ENCODE measurements at regions not wholly inside any gene's neighbourhood (a gene's known extent, or its start where the extent isn't known, plus 50 kb on each side); places are given as distances from the start of the nearest gene placed in this dataset.

DNA sequence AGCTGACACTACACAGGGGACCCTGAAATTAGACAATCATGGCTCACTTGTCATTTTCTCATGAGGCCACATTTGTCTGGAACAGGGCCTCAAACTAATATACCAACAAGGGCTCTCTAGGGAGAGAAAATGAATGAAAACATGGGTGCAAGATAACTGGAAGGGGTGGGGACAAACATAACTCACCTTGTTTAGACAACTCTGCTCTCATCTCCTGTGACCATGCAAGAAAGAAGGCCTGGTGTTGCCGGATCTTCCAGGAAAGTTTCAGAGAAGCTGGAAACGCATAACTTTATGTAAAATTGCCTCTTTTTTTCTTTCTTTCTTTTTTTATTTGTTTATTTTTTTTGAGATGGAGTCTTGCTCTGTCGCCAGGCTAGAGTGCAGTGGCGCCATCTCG, 80.4 kb upstream of the SPRED2 start:
- H3K9me3 ChIP-seq (ENCODE audit: low read depth, low read length, poor library complexity, severe bottlenecking), result no peaks in the 10 kb centered on the region
- no peaks in the 10 kb centered on the region for H3K36me3 ChIP-seq (ENCODE audit: insufficient read depth, low read length, poor library complexity, severe bottlenecking)
- no peak overlapping the region for H3K27ac ChIP-seq (ENCODE audit: low read depth, low read length, poor library complexity, severe bottlenecking)
- TF ChIP-seq, protein P1, sequence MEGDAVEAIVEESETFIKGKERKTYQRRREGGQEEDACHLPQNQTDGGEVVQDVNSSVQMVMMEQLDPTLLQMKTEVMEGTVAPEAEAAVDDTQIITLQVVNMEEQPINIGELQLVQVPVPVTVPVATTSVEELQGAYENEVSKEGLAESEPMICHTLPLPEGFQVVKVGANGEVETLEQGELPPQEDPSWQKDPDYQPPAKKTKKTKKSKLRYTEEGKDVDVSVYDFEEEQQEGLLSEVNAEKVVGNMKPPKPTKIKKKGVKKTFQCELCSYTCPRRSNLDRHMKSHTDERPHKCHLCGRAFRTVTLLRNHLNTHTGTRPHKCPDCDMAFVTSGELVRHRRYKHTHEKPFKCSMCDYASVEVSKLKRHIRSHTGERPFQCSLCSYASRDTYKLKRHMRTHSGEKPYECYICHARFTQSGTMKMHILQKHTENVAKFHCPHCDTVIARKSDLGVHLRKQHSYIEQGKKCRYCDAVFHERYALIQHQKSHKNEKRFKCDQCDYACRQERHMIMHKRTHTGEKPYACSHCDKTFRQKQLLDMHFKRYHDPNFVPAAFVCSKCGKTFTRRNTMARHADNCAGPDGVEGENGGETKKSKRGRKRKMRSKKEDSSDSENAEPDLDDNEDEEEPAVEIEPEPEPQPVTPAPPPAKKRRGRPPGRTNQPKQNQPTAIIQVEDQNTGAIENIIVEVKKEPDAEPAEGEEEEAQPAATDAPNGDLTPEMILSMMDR (conservative IDR thresholded peaks at IDR 0.05; ENCODE audit: low read depth, low read length), result no peak
- TF ChIP-seq EZH2 (IDR thresholded peaks at IDR 0.05; ENCODE audit: borderline replicate concordance, low read depth, low read length, poor library complexity, severe bottlenecking), result no peak
- DNase-seq (ENCODE audit: low spot score), result no peak
- H3K4me1 ChIP-seq (ENCODE audit: insufficient read depth, low read length, poor library complexity, severe bottlenecking), result no peaks in the 10 kb centered on the region
- CTCF ChIA-PET, result no interaction called here
- POLR2A ChIA-PET (ENCODE audit: low non-redundant PET), result no interaction called here
- intact Hi-C loops (cut with micrococcal nuclease; ENCODE audit: unreplicated experiment), result no loop called here
- no peaks in the 10 kb centered on the region for H3K27me3 ChIP-seq (replicated peaks; ENCODE audit: insufficient read depth, low read depth, low read length, poor library complexity)
- no peak overlapping the region for H3K4me3 ChIP-seq (ENCODE audit: low read depth, low read length, poor library complexity, severe bottlenecking)
- no TSS peak for BruUV-seq (replicated peaks)

DNA sequence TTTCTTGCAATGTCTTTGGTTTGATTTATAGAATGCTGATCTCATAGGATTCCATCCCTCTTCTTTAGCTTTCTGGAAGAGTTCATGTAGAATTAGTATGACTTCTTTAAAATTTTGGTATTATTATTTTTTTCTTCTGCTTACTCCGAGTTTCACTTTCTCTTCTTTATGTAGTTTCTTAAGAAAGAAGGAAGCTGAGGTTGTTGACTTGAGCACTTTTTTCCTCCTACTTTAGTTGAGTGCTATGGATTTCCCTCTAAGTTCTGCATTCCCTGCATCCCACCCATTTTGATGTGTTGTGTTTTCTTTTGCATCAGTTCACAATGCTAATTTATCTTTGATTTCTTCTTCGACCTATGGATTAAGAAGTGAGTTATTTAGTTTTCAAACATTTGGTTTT, 78.9 kb upstream of the SPRED2 start:
- no peaks in the 10 kb centered on the region for H3K36me3 ChIP-seq (ENCODE audit: insufficient read depth, low read length, poor library complexity, severe bottlenecking)
- H3K9me3 ChIP-seq (ENCODE audit: low read depth, low read length, poor library complexity, severe bottlenecking), result no peaks in the 10 kb centered on the region
- no peak overlapping the region for H3K4me3 ChIP-seq (ENCODE audit: low read depth, low read length, poor library complexity, severe bottlenecking)
- TF ChIP-seq EZH2 (IDR thresholded peaks at IDR 0.05; ENCODE audit: borderline replicate concordance, low read depth, low read length, poor library complexity, severe bottlenecking), result no peak
- TF ChIP-seq, protein P1 (conservative IDR thresholded peaks at IDR 0.05; ENCODE audit: low read depth, low read length), result no peak
- no peak for DNase-seq (ENCODE audit: low spot score)
- no peaks in the 10 kb centered on the region for H3K27me3 ChIP-seq (replicated peaks; ENCODE audit: insufficient read depth, low read depth, low read length, poor library complexity)
- BruUV-seq (replicated peaks), result no TSS peak
- intact Hi-C loops (cut with micrococcal nuclease; ENCODE audit: unreplicated experiment), result no loop called here
- CTCF ChIA-PET, result no interaction called here
- no peak overlapping the region for H3K27ac ChIP-seq (ENCODE audit: low read depth, low read length, poor library complexity, severe bottlenecking)
- H3K4me1 ChIP-seq (ENCODE audit: insufficient read depth, low read length, poor library complexity, severe bottlenecking), result no peaks in the 10 kb centered on the region
- POLR2A ChIA-PET (ENCODE audit: low non-redundant PET), result no interaction called here

DNA sequence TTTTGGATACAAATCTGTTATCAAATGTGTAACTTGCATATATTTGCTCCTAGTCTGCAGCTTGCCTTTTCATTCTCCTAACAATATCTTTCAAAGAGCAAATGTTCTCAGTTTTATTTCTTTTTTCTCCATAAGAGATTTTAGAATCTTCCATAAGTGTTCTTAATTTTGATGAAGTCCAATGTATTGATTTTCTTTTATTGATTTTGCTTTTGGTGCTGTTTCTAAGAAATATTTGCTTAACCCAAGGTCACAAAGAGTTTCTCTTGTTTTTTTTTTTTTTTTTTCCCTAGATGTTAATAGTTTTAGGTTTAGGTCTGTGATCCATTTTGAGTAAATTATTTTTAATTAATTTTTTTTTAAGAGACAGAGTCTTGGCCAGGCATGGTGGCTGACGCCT, 75.8 kb upstream of the SPRED2 start:
- no peak for TF ChIP-seq EZH2 (IDR thresholded peaks at IDR 0.05; ENCODE audit: borderline replicate concordance, low read depth, low read length, poor library complexity, severe bottlenecking)
- TF ChIP-seq, protein P1 (conservative IDR thresholded peaks at IDR 0.05; ENCODE audit: low read depth, low read length), result no peak
- intact Hi-C loops (cut with micrococcal nuclease; ENCODE audit: unreplicated experiment), result no loop called here
- no peaks in the 10 kb centered on the region for H3K9me3 ChIP-seq (ENCODE audit: low read depth, low read length, poor library complexity, severe bottlenecking)
- H3K4me1 ChIP-seq (ENCODE audit: insufficient read depth, low read length, poor library complexity, severe bottlenecking), result no peaks in the 10 kb centered on the region
- CTCF ChIA-PET, result no interaction called here
- H3K36me3 ChIP-seq (ENCODE audit: insufficient read depth, low read length, poor library complexity, severe bottlenecking), result no peaks in the 10 kb centered on the region
- H3K27ac ChIP-seq (ENCODE audit: low read depth, low read length, poor library complexity, severe bottlenecking), result no peak overlapping the region
- DNase-seq (ENCODE audit: low spot score), result no peak
- BruUV-seq (replicated peaks), result no TSS peak
- no peak overlapping the region for H3K4me3 ChIP-seq (ENCODE audit: low read depth, low read length, poor library complexity, severe bottlenecking)
- POLR2A ChIA-PET (ENCODE audit: low non-redundant PET), result no interaction called here
- H3K27me3 ChIP-seq (replicated peaks; ENCODE audit: insufficient read depth, low read depth, low read length, poor library complexity), result no peaks in the 10 kb centered on the region
